GM23338 (cell line): ENCODE measurements at regions not wholly inside any gene's neighbourhood (a gene's known extent, or its start where the extent isn't known, plus 50 kb on each side); places are given as distances from the start of the nearest gene placed in this dataset.

Experiments used
- ATAC-seq: fragments of 200-7000 bp; cut with Tn5 transposase; 3 replicates; pipeline ENCODE4 v1.9.1; 2020
- DNase-seq: peaks from one replicate; pipeline ENCODE4 v3.0.0-alpha.2; 2015; ENCODE audit warnings: low spot score
- H2AFZ ChIP-seq: fragments of 200-600 bp; sonication (generic); 2 replicates; pipeline ENCODE4 v1.8.0; 2016; ENCODE audit warnings: antibody characterized with exemption, mild to moderate bottlenecking, moderate library complexity
- H3F3A ChIP-seq: fragments of 200-600 bp; sonication (generic); replicated peaks from 2 replicates; pipeline ENCODE4 v1.8.0; 2017; ENCODE audit warnings: antibody characterized with exemption, mixed run types, low read depth
- H3K27ac ChIP-seq: fragments of 200-600 bp; sonication (generic); 2 replicates; pipeline ENCODE4 v1.6.1; 2016; ENCODE audit warnings: low read depth
- H3K27me3 ChIP-seq: fragments of 200-600 bp; sonication (generic); 2 replicates; pipeline ENCODE4 v1.8.0; 2016; ENCODE audit warnings: mild to moderate bottlenecking, mixed run types, moderate library complexity; ENCODE audit not compliant: insufficient read depth
- H3K36me3 ChIP-seq: fragments of 200-600 bp; sonication (generic); 2 replicates; pipeline ENCODE4 v1.8.0; 2016; ENCODE audit warnings: mild to moderate bottlenecking; ENCODE audit not compliant: insufficient read depth
- H3K4me1 ChIP-seq: fragments of 200-600 bp; sonication (generic); 2 replicates; pipeline ENCODE4 v1.8.0; 2016; ENCODE audit warnings: mild to moderate bottlenecking, moderate library complexity; ENCODE audit not compliant: insufficient read depth
- H3K4me2 ChIP-seq: fragments of 200-600 bp; sonication (generic); 2 replicates; pipeline ENCODE4 v1.7.1; 2017; ENCODE audit warnings: mixed run types
- H3K4me3 ChIP-seq: fragments of 200-600 bp; sonication (generic); 2 replicates; pipeline ENCODE4 v1.6.1; 2016; ENCODE audit warnings: mixed run types
- H3K79me2 ChIP-seq: fragments of 200-600 bp; sonication (generic); replicated peaks from 2 replicates; pipeline ENCODE4 v1.8.0; 2017; ENCODE audit warnings: mild to moderate bottlenecking; ENCODE audit not compliant: insufficient read depth
- H3K9me2 ChIP-seq: fragments of 200-600 bp; sonication (generic); 2 replicates; pipeline ENCODE4 v1.8.0; 2017; ENCODE audit not compliant: insufficient read depth
- H4K20me1 ChIP-seq: fragments of 200-600 bp; sonication (generic); replicated peaks from 2 replicates; pipeline ENCODE4 v1.8.0; 2017; ENCODE audit warnings: mild to moderate bottlenecking; ENCODE audit not compliant: insufficient read depth
- H3K27ac Mint-ChIP-seq: 2 replicates; pipeline ENCODE4 v1.8.0; 2020; ENCODE audit warnings: inconsistent platforms, mild to moderate bottlenecking, moderate library complexity, mixed read lengths
- H3K27me3 Mint-ChIP-seq: 3 replicates; pipeline ENCODE4 v1.8.0; 2022; ENCODE audit warnings: low read depth, mild to moderate bottlenecking, moderate library complexity, mixed read lengths, inconsistent platforms; ENCODE audit not compliant: insufficient read depth, poor library complexity
- H3K36me3 Mint-ChIP-seq: 3 replicates; pipeline ENCODE4 v1.8.0; 2021; ENCODE audit warnings: low read depth, mild to moderate bottlenecking, inconsistent platforms, moderate library complexity, mixed read lengths
- H3K4me1 Mint-ChIP-seq: 3 replicates; pipeline ENCODE4 v1.8.0; 2020; ENCODE audit warnings: mild to moderate bottlenecking, inconsistent platforms, mixed read lengths
- H3K4me3 Mint-ChIP-seq: 3 replicates; pipeline ENCODE4 v1.8.0; 2021; ENCODE audit warnings: moderate library complexity, mild to moderate bottlenecking, inconsistent platforms, mixed read lengths
- H3K9me3 Mint-ChIP-seq: 3 replicates; pipeline ENCODE4 v1.8.0; 2020; ENCODE audit warnings: moderate library complexity, mild to moderate bottlenecking, inconsistent platforms, mixed read lengths
- CREB1 ChIP-seq: fragments of 250-450 bp; sonication (Bioruptor Pico); IDR thresholded peaks from 2 replicates; pipeline ENCODE4 v1.5.0; 2020; ENCODE audit warnings: low read depth, mild to moderate bottlenecking, moderate library complexity
- CTCF ChIP-seq, 2 experiments: fragments of 200-600 bp in 1 of 2; sonication (generic) in 1 of 2; conservative IDR thresholded peaks; 2 replicates each; pipeline versions ENCODE4 v1.5.1 to v1.6.1; 2016 to 2017; ENCODE audit warnings: antibody characterized with exemption in 2 of 2, low read depth in 2 of 2, mild to moderate bottlenecking in 2 of 2, moderate library complexity in 1 of 2
- ETS1 ChIP-seq: IDR thresholded peaks from 2 replicates; pipeline ENCODE4 v1.6.1; 2016; ENCODE audit warnings: antibody characterized with exemption
- EZH2 ChIP-seq: fragments of 200-600 bp; sonication (generic); IDR thresholded peaks from one replicate; pipeline ENCODE4 v1.8.0; 2017; ENCODE audit warnings: antibody characterized with exemption, mild to moderate bottlenecking, low read depth; ENCODE audit not compliant: unreplicated experiment
- EZH2phosphoT487 ChIP-seq: fragments of 200-600 bp; sonication (generic); IDR thresholded peaks from one replicate; pipeline ENCODE4 v1.8.1; 2018; ENCODE audit warnings: antibody characterized with exemption; ENCODE audit not compliant: unreplicated experiment
- JUNB ChIP-seq: IDR thresholded peaks from one replicate; pipeline ENCODE4 v1.6.1; 2016; ENCODE audit warnings: antibody characterized with exemption; ENCODE audit not compliant: unreplicated experiment
- NANOG ChIP-seq: IDR thresholded peaks from 2 replicates; pipeline ENCODE4 v1.6.1; 2016; ENCODE audit warnings: antibody characterized with exemption, borderline replicate concordance
- POLR2AphosphoS5 ChIP-seq: IDR thresholded peaks from 2 replicates; pipeline ENCODE4 v1.6.1; 2016; ENCODE audit warnings: antibody characterized with exemption, low read depth
- REST ChIP-seq: IDR thresholded peaks from one replicate; pipeline ENCODE4 v1.6.1; 2018; ENCODE audit warnings: antibody characterized with exemption; ENCODE audit not compliant: unreplicated experiment
- STAT1 ChIP-seq: IDR thresholded peaks from one replicate; pipeline ENCODE4 v1.6.1; 2016; ENCODE audit warnings: antibody characterized with exemption; ENCODE audit not compliant: unreplicated experiment
- ZNF114 ChIP-seq: fragments of 250-450 bp; sonication (Bioruptor Pico); IDR thresholded peaks from 2 replicates; pipeline ENCODE4 v1.5.0; 2020; ENCODE audit warnings: mild to moderate bottlenecking, moderate library complexity
- ZNF331 ChIP-seq: fragments of 250-450 bp; sonication (Bioruptor Pico); IDR thresholded peaks from 2 replicates; pipeline ENCODE4 v1.5.0; 2020; ENCODE audit warnings: low read depth, mild to moderate bottlenecking, moderate library complexity
- ZNF462 ChIP-seq: fragments of 250-450 bp; sonication (Bioruptor Pico); IDR thresholded peaks from 2 replicates; pipeline ENCODE4 v1.5.0; 2020; ENCODE audit warnings: mild to moderate bottlenecking, moderate library complexity

- Histone ChIP-seq H3K27me3 (no peaks in the 10 kb centered on the region), H3K36me3 (no peaks in the 10 kb centered on the region), H3F3A (no peaks in the 10 kb centered on the region), H3K27ac (no peak overlapping the region), H2AFZ (no peak overlapping the region), H4K20me1 (no peaks in the 10 kb centered on the region), H3K4me1 (no peaks in the 10 kb centered on the region), H3K9me2 (no peaks in the 10 kb centered on the region; the same call in 1 of the 2 replicates), H3K79me2 (no peaks in the 10 kb centered on the region), H3K4me3 (no peak overlapping the region), H3K4me2 (no peak overlapping the region)
- ATAC-seq, result no peak
- Mint-ChIP-seq H3K27me3 (peaks cover 8% of the 10 kb centered on the region), H3K4me3 (no peak overlapping the region), H3K4me1 (peaks cover 7% of the 10 kb centered on the region), H3K27ac (no peak overlapping the region), H3K9me3 (no peaks in the 10 kb centered on the region), H3K36me3 (no peaks in the 10 kb centered on the region)
- TF ChIP-seq CTCF (conservative IDR thresholded peaks at IDR 0.05; ENCODE audit: low read depth in 2 of 2) (no peak), CREB1 (no peak), POLR2AphosphoS5 (no peak), JUNB (no peak), EZH2 (no peak), ZNF462 (no peak), EZH2phosphoT487 (no peak), ZNF331 (CRISPR knock-in tag) (no peak), STAT1 (no peak), REST (no peak), NANOG (no peak), ZNF114 (no peak), ETS1 (no peak)
- no peak for DNase-seq
These were observed 139.2 kb upstream of the ZMIZ1 start for GRCh38 chr10:78929541-78929940.
